ENCODE measurements at regions not wholly inside any gene's neighbourhood (a gene's known extent, or its start where the extent isn't known, plus 50 kb on each side); places are given as distances from the start of the nearest gene placed in this dataset.

DNA sequence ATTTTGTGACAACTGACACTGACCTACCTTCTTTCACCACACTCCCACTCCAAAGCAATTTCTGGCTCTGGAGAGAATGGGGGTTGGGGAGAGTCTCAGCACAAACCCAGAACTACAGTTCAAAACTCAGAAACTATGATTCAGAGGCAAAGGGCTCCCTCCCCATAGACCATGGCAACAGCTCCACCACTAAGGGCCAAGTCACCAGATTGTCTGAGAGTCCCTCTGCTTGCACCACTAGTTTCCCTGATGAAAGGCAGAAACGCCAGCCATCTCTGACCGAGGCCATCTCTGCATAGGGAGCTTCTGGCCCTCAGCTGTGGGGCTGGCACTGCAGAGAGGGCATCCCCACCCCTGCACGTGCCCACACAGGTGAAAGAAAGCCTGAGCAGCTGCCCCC is 112.4 kb upstream of the VSTM2B start:
- H3K4me3 ChIP-seq (ENCODE audit: low read depth, low read length): no peak overlapping the region
- POLR2A ChIA-PET: interaction anchor here (0.6 kb wide), 1 partner anchor 22 kb away, joined by 3 read pairs; no protein-coding TSS in a partner anchor
- H3K27me3 ChIP-seq (ENCODE audit: control insufficient read depth, insufficient read depth, low read length): no peaks in the 10 kb centered on the region
- TF ChIP-seq, protein P1, sequence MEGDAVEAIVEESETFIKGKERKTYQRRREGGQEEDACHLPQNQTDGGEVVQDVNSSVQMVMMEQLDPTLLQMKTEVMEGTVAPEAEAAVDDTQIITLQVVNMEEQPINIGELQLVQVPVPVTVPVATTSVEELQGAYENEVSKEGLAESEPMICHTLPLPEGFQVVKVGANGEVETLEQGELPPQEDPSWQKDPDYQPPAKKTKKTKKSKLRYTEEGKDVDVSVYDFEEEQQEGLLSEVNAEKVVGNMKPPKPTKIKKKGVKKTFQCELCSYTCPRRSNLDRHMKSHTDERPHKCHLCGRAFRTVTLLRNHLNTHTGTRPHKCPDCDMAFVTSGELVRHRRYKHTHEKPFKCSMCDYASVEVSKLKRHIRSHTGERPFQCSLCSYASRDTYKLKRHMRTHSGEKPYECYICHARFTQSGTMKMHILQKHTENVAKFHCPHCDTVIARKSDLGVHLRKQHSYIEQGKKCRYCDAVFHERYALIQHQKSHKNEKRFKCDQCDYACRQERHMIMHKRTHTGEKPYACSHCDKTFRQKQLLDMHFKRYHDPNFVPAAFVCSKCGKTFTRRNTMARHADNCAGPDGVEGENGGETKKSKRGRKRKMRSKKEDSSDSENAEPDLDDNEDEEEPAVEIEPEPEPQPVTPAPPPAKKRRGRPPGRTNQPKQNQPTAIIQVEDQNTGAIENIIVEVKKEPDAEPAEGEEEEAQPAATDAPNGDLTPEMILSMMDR (IDR thresholded peaks at IDR 0.05; ENCODE audit: low read depth, low read length): no peak
- CTCF ChIA-PET: no interaction called here
- peaks cover 70% of the 10 kb centered on the region for H3K9me3 ChIP-seq (ENCODE audit: control insufficient read depth, insufficient read depth, low read length)
- DNase-seq (ENCODE audit: low read depth, low spot score): no peak
- H3K27ac ChIP-seq (ENCODE audit: low read depth, low read length): no peak overlapping the region

DNA sequence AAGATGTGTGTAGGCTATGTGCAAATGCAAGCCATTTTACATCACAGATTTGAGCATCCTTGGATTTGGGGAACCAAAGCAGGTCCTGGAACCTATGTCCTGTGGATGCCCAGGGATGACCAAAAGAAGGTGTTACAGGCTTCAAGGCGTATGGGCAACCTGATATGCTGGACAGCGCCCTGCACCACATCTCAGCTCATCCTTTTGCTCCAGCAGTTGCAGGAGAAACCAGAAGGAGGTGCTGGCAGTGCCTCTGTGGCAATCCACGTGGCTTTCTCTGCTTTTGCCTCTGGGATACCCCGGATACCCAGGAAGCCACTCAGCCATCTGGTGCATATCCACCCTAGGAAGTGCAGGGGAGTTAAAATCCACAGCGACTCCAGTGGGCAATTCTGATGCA is 110.3 kb upstream of the VSTM2B start:
- POLR2A ChIA-PET: no interaction called here
- Histone ChIP-seq H3K27me3 (ENCODE audit: control insufficient read depth, insufficient read depth, low read length) (no peaks in the 10 kb centered on the region), H3K4me3 (ENCODE audit: low read depth, low read length) (no peak overlapping the region), H3K27ac (ENCODE audit: low read depth, low read length) (no peak overlapping the region), H3K9me3 (ENCODE audit: control insufficient read depth, insufficient read depth, low read length) (peaks cover 78% of the 10 kb centered on the region)
- no peak for DNase-seq (ENCODE audit: low read depth, low spot score)
- CTCF ChIA-PET: no interaction called here
- TF ChIP-seq, protein P1 (IDR thresholded peaks at IDR 0.05; ENCODE audit: low read depth, low read length): no peak

DNA sequence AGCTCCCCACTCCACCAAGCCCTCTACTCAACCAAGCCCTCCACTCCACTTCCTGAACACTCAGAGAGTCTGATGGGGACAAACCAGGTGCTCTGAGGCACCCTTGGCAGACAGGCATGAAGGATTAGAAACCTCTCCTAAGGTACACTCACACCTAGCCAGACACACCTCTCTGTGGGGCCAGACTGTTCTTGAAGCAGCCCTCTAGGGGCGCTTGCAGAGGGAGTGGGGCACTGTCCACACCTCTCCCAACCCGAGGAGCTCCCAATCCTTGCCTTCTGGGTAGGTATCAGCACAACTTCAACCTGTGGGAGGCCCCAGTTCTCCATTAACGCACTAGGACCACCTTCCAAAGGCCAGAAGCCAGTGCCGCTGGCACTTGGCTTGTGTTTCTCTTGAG is 108.7 kb upstream of the VSTM2B start:
- TF ChIP-seq, protein P1 (IDR thresholded peaks at IDR 0.05; ENCODE audit: low read depth, low read length): no peak
- DNase-seq (ENCODE audit: low read depth, low spot score): no peak
- H3K27me3 ChIP-seq (ENCODE audit: control insufficient read depth, insufficient read depth, low read length): no peaks in the 10 kb centered on the region
- no peak overlapping the region for H3K4me3 ChIP-seq (ENCODE audit: low read depth, low read length)
- H3K9me3 ChIP-seq (ENCODE audit: control insufficient read depth, insufficient read depth, low read length): peaks cover 82% of the 10 kb centered on the region
- no peak overlapping the region for H3K27ac ChIP-seq (ENCODE audit: low read depth, low read length)
- POLR2A ChIA-PET: no interaction called here
- CTCF ChIA-PET: no interaction called here

DNA sequence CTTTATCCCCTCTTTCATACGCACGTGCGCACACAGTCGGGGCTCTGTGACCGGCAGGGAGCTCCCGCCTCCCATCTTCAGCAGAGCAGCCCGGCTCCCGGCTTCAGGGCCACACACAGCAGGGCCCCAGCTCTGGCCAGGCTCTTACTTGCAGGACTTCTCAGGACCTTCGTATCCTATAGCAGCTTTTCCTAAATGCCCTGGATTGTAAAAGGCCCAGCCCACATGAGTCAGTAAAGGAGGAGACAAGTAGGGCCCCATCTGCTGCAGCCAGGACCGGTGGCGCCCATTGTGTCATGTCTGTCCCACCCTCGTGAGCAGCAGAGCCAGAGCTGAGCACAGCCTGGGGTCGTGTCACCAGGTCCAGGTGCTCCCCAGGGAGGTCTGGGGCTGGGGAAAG is 107.6 kb upstream of the VSTM2B start:
- TF ChIP-seq, protein P1 (IDR thresholded peaks at IDR 0.05; ENCODE audit: low read depth, low read length): no peak
- Histone ChIP-seq H3K27ac (ENCODE audit: low read depth, low read length) (no peak overlapping the region), H3K27me3 (ENCODE audit: control insufficient read depth, insufficient read depth, low read length) (no peaks in the 10 kb centered on the region), H3K9me3 (ENCODE audit: control insufficient read depth, insufficient read depth, low read length) (peaks cover 85% of the 10 kb centered on the region), H3K4me3 (ENCODE audit: low read depth, low read length) (no peak overlapping the region)
- POLR2A ChIA-PET: no interaction called here
- CTCF ChIA-PET: no interaction called here
- DNase-seq (ENCODE audit: low read depth, low spot score): no peak

DNA sequence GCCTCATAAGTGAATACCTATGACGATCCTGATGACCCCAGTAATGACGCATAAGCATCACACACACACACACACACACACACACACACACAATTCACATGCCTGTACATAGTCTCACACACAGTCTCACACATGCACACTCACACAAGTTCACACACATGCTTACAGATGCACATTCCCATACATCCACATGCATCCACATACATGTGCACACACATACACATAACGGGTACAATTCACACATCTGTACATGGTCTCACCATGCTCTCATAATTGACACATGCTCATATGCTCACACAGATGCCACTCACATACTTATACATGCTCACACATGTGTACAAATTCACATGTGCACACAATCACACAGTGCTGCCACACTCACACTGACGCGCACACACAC is 105.7 kb upstream of the VSTM2B start:
- no peaks in the 10 kb centered on the region for H3K27me3 ChIP-seq (ENCODE audit: control insufficient read depth, insufficient read depth, low read length)
- peaks cover 83% of the 10 kb centered on the region for H3K9me3 ChIP-seq (ENCODE audit: control insufficient read depth, insufficient read depth, low read length)
- ChIA-PET CTCF (no interaction called here), POLR2A (no interaction called here)
- no peak for DNase-seq (ENCODE audit: low read depth, low spot score)
- no peak overlapping the region for H3K27ac ChIP-seq (ENCODE audit: low read depth, low read length)
- TF ChIP-seq, protein P1 (IDR thresholded peaks at IDR 0.05; ENCODE audit: low read depth, low read length): no peak
- H3K4me3 ChIP-seq (ENCODE audit: low read depth, low read length): no peak overlapping the region
